GM19463 (cell line): ENCODE measurements at regions not wholly inside any gene's neighbourhood (a gene's known extent, or its start where the extent isn't known, plus 50 kb on each side); places are given as distances from the start of the nearest gene placed in this dataset.
"Not testable (repeated sequence)": the region's sequence is repeated elsewhere in the genome, so short reads cannot be mapped to it uniquely, and the experiment has no call there.

Source experiments
- ATAC-seq: cut with Tn5 transposase; IDR thresholded peaks from one replicate; pipeline ENCODE4 v1.9.1; 2021; ENCODE audit warnings: mild to moderate bottlenecking, moderate library complexity; ENCODE audit not compliant: unreplicated experiment

GRCh38 chr5:75002271-75002670, 50.1 kb downstream of the GCNT4 start:
- no peak for ATAC-seq

DNA sequence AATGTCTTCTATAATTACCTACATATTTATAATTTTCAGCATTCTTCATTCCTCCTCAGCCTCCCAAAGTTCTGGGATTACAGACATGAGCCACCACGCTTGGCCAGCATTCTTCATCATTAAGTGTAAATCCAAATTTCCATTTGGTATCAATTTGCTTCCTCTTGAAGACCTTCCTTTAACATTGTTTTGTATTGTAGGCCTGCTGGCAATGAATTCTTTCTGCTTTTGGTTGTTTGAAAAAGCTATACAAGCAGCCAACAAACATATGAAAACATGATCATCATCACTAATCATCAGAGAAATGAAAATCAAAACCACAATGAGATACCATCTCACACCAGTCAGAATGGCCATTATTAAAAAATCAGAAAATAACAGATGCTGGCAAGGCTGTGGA, 56.4 kb downstream of the GCNT4 start:
- ATAC-seq, result no peak

GRCh38 chr5:74994826-74995225, 57.5 kb downstream of the GCNT4 start:
- ATAC-seq, result no peak

GRCh38 chr5:74993743-74994142, 58.6 kb downstream of the GCNT4 start:
- no peak for ATAC-seq

- ATAC-seq, result no peak
Observed at GRCh38 chr5:74992791-74993190, 59.6 kb downstream of the GCNT4 start.

DNA sequence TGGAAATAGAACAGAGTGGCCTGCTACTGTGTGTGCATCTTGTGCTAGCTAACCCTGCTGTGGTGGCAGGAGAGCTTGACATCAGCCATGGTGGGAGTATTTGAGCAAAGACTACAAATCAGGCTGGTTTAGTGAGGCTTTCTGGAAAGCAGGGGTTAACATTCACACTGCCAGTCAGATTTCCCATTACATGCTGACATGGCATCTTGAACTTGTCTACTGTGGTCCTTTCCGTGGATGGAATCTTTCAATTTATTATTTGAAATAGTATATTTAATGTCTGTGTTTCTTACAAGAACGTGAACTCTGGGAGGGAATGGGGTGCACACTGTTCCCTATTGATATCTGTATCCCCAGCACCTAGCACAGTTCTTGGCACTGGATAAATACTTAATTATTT, 60.8 kb downstream of the GCNT4 start:
- ATAC-seq, result no peak

- no peak for ATAC-seq
Observed at GRCh38 chr5:74990194-74990593, 62.2 kb downstream of the GCNT4 start.

DNA sequence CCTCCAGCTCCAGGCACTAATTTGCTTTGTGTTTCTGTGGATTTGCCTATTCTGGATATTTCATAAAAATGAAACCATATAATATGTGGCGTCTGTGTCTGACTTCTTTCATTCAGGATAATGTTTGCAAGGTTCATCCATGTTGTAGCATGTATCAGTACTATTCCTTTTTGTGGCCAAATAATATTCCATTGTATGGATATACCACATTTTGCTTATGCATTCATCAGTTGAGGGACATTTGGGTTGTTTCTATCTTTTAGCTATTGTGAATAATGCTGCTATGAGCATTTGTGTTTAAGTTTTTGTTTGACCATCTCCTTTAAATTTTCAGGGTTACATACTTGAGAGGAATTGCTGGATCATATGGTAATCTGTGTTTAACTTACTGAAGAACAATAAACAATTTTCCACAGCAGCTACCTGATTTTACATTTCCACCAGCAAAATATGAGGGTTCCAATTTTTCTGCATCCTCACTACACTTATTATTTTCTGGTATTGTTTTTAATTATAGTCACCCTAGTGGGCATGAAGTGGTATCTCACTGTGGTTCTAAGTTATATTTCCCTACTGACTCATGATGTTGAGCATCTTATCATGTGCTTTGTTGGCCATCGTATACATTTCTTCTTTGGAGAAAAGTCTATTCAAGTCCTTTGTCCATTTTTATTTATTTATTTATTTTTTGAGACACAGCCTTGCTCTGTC, 63.9 kb downstream of the GCNT4 start:
- ATAC-seq, result no peak

GRCh38 chr5:74978345-74978744, 74.0 kb downstream of the GCNT4 start:
- no peak for ATAC-seq

DNA sequence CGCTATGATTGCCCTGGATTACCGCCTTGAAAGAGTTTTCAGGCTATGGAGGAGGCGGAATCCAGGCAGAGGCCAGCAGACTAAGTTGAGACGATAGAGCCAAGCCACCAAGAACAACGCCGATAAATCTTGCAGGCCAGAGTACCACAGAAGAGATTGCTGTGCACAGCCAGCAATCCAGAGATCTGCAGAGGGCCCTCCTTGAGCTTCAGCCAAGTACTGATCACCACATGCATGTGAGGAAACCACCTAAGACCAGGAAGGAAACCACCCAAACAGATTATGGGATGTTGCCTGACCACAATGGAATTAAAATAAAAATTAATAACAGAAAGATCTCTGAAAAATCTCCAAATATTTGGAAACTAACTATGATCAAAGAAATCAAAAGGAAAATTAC, 74.9 kb downstream of the GCNT4 start:
- no peak for ATAC-seq

DNA sequence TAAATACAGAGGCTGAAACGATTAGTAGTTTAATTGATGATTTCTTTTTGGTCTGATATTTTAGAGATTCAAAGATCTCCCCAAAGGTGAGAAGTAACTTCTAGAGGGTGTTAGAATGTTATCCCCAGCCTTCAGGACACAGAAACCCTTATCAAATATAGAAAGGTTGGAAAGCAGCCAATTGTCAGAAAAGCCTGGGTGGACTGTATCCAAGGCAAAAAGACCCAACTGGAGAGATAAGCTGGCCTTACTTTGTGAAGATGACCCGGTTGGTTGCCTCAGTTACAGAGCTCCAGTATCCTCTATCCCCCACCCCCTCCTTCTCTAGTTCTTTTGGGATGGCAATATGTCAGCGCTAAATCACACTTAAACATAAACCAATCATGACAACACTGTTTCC, 75.7 kb downstream of the GCNT4 start:
- ATAC-seq, result no peak

DNA sequence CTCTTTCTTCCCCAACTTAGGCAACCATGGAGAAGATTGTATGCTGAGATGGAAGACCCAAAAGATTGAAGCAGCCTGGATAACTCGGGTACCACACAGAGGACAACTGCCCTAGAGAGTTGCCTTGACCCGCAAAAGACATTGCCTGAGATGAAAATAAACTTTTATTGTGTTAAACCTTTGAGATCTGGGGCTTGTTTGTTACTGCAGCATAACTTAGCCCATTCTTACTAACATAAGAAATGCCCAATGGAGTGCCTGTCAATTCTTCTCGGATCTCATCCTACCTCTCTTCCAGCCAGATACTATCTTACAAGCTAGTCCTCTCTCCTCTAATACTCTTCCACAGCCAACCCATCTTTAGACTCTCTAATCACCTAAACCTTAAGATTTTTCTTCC, 76.8 kb downstream of the GCNT4 start:
- ATAC-seq, result no peak

DNA sequence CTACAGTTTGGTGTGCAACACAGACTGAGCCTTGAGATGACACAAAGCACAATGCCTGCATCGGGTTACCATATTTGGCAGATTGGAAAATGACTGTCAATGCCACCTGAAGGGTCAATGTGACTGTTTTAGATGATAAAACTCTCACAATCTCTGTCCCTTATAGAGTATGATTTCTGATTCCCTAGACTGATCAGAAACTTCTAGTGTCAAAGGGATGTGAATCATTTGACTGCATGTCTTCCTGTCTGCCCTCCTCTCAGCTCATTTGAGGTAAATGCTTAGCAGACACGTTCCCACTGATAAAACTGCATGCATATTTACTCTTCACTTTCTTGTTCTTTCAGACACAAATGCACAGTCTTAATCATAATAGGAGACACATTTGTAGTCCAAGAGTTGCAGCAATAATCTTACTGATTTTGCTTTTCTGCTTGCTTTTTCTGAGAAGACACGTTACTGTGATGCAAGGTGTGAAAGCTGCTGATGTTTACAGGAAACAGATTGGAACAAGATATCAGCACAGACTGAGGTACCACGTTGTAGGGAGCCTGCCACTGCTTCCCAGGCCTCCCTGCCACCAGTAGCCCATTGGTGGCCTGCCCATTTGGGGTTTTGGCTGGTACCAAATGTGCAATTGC, 77.8 kb downstream of the GCNT4 start:
- no peak for ATAC-seq

DNA sequence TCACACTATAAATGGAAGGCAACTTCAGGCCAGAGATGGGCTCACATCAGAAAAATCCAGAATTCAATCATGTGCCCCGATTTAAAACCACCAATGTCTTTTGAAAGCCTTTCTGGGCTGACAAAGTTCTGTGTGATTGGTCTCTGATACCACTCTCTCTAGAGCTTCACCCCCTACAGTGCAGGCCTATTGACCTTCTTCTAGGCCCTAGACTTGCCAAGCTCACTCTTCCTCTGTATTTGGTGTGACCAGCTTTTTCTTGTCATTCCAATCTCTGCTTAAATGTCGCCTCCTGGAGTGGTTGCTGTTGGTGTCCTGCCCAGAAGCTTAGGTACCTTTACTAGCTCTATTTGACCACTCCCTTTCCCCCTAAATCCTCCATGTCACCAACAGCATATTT, 78.7 kb downstream of the GCNT4 start:
- no peak for ATAC-seq

DNA sequence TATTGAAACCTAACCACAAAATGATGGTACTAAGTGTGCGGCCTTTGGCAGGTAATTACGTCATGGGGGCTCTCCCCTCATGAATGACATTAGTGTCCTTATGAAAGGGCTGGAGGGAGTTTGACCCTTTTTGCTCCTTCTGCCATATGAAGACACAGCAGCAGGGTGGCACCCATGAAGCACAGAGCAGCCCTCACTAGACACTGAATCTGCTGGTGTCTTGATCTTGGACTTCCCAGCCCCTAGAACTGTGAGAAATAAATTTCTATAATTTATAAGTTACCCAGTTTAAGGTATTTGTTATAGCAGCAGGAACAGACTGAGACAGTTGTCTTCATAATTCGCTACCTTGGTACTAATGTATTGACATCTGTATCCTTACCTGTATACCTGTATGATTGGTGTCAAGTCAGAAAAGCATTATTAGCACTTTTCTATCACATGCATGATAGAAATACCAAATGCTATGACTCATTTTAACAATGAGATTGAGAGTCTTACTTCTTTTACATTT, 80.4 kb downstream of the GCNT4 start:
- no peak for ATAC-seq

GRCh38 chr5:74970891-74971290, 81.5 kb downstream of the GCNT4 start:
- not testable (repeated sequence) for ATAC-seq

- ATAC-seq, result no peak
Observed at GRCh38 chr5:74969726-74970125, 82.6 kb downstream of the GCNT4 start.

DNA sequence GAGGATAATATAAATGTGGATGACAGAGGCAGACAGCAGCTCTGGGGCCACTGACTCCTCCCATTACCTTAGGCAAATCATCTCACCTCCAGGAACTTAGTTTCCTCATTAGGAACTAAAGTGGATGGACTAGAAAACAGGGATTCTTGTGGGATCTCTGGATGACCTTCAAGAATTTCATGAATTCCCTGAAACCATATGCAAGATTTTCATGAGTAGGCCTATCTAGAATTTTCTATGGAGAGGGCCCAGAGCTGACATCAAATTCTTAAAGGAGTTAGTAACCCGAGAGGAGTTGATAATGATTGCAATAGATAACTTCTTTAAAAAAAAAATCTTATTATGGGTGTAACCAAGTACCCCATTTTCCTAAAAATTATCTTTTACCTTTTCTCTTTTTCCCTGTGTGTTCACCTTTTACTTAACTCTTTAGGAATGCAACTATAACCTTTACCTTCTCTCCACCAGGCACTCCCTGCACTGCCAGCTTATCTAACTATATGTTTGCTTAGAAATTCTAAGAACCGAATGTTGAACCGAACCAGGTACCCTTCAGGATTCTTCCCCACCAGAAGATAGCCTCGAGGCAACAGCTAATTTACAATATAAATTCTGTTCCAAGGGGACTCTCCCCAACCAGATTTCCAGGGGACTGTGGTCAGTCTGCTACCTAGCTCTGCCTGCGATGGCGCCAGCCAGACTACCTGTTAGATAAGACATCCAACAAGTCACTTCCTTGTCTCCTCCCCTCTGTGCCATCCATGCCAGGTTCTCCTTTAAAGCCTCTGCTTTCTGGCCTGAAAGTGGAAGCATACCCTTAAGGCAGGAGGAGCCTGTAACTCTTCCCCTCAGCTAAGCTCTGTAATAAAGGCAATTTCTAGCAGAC, 86.0 kb downstream of the GCNT4 start:
- ATAC-seq, result no peak

- ATAC-seq, result no peak
Observed at GRCh38 chr5:74963407-74963806, 89.0 kb downstream of the GCNT4 start.

DNA sequence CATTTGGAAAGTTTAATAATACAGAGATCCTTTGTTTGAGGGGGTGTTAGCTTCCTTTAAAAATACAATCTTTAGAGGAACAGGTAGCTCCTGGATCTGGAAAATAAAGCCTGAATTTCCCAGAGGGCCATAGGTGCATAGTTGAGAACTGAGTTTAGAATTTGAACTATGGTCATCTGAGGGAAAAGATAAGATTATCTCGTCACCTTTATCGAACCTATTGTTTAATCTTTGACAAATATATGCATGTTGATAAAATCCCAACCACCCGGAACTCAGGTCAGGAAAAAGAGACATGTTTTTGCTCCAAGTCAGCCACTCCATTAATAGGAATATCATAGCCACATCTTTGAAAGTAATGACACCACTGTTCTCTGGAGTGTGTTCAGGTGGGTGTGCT, 91.7 kb upstream of the FAM169A start:
- ATAC-seq, result no peak

DNA sequence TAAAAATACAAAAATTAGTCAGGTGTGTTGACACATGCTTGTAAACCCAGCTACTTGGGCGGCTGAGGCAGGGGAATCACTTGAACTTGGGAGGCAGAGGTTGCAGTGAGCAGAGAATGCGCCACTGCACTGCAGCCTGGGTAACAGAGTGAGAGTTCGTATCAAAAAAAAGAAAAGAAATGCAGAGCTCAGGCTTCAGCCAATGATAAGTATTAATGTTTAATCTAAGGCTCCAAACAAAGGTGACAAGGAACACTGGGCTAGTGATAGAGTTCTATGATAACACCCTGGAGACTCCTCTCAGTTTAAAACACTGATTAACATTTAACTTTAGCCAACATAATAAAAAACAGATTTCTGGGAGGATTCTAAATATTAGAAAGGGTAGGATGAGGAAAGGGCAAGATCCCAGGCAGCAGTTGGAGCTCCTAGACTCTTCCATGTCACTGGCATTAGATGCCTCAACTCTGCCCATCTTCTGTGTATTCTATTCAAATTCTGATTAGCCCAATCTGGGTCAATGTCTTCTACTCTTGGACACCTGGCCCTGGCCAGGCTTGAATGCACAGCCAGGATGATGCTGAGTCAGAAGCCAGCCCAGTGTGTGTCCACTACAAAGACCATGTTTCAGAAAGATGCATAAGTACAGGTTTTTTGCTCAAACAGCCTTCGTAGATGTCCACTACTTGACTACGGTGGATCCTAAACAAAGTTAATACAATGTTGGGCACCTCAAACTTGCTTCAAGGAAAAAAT, 91.0 kb upstream of the FAM169A start:
- no peak for ATAC-seq
